ENCODE measurements at regions not wholly inside any gene's neighbourhood (a gene's known extent, or its start where the extent isn't known, plus 50 kb on each side); places are given as distances from the start of the nearest gene placed in this dataset.

GRCh38 chr10:2121929-2122328 is 384.6 kb upstream of the ADARB2 start:
- TF ChIP-seq, protein P1, sequence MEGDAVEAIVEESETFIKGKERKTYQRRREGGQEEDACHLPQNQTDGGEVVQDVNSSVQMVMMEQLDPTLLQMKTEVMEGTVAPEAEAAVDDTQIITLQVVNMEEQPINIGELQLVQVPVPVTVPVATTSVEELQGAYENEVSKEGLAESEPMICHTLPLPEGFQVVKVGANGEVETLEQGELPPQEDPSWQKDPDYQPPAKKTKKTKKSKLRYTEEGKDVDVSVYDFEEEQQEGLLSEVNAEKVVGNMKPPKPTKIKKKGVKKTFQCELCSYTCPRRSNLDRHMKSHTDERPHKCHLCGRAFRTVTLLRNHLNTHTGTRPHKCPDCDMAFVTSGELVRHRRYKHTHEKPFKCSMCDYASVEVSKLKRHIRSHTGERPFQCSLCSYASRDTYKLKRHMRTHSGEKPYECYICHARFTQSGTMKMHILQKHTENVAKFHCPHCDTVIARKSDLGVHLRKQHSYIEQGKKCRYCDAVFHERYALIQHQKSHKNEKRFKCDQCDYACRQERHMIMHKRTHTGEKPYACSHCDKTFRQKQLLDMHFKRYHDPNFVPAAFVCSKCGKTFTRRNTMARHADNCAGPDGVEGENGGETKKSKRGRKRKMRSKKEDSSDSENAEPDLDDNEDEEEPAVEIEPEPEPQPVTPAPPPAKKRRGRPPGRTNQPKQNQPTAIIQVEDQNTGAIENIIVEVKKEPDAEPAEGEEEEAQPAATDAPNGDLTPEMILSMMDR (IDR thresholded peaks at IDR 0.05), result no peak
- TF ChIP-seq POLR2A (IDR thresholded peaks at IDR 0.05), result no peak
